Liver (tissue), 3 donors: ENCODE measurements at regions not wholly inside any gene's neighbourhood (a gene's known extent, or its start where the extent isn't known, plus 50 kb on each side); places are given as distances from the start of the nearest gene placed in this dataset.

ENCODE experiments used
- EGR1 ChIP-seq, 2 donors: IDR thresholded peaks; 2 replicates each; pipeline ENCODE4 v1.6.1; 2016 to 2018; ENCODE audit warnings: antibody characterized with exemption in 2 of 2, low read depth in 2 of 2
- FOXA2 ChIP-seq: IDR thresholded peaks from 2 replicates; pipeline ENCODE4 v1.6.1; 2016; ENCODE audit warnings: antibody characterized with exemption
- GABPA ChIP-seq, 2 donors: IDR thresholded peaks in 1 of 2; conservative IDR thresholded peaks in 1 of 2; 2 replicates each; pipeline ENCODE4 v1.6.1; 2016; ENCODE audit warnings: antibody characterized with exemption in 2 of 2, mild to moderate bottlenecking in 1 of 2, moderate library complexity in 1 of 2
- JUND ChIP-seq, 2 donors: IDR thresholded peaks; 2 replicates each; pipeline ENCODE4 v1.6.1; 2016; ENCODE audit warnings: antibody characterized with exemption in 2 of 2
- NR2F2 ChIP-seq: IDR thresholded peaks from 2 replicates; pipeline ENCODE4 v1.6.1; 2016; ENCODE audit warnings: antibody characterized with exemption
- RAD21 ChIP-seq, 2 donors: IDR thresholded peaks; 2 replicates each; pipeline ENCODE4 v1.6.1; 2016; ENCODE audit warnings: antibody characterized with exemption in 2 of 2, mild to moderate bottlenecking in 2 of 2
- RXRA ChIP-seq, 2 donors: IDR thresholded peaks; 2 replicates each; pipeline ENCODE4 v1.6.1; 2017 to 2018; ENCODE audit warnings: antibody characterized with exemption in 2 of 2, mild to moderate bottlenecking in 1 of 2
- TAF1 ChIP-seq: conservative IDR thresholded peaks from 2 replicates; pipeline ENCODE4 v1.6.1; 2016; ENCODE audit warnings: antibody characterized with exemption, mild to moderate bottlenecking
- YY1 ChIP-seq: IDR thresholded peaks from 2 replicates; pipeline ENCODE4 v1.6.1; 2016; ENCODE audit warnings: antibody characterized with exemption, mild to moderate bottlenecking
- TF ChIP-seq, protein P1 (sequence below): fragments of 150-350 bp; IDR thresholded peaks from 2 replicates; pipeline ENCODE4 v1.5.1; 2017; ENCODE audit warnings: improper control_type of control experiment, low read depth, low read length; ENCODE audit not compliant: missing input control
- TF ChIP-seq, protein P2 (sequence below): IDR thresholded peaks from 2 replicates; pipeline ENCODE4 v1.6.1; 2016; ENCODE audit warnings: antibody characterized with exemption
- TF ChIP-seq, protein P3 (sequence below): IDR thresholded peaks from 2 replicates; pipeline ENCODE4 v1.6.1; 2016; ENCODE audit warnings: antibody characterized with exemption
- TF ChIP-seq, protein P4 (sequence below): IDR thresholded peaks from 2 replicates; pipeline ENCODE4 v1.6.1; 2016; ENCODE audit warnings: antibody characterized with exemption, mild to moderate bottlenecking
- TF ChIP-seq, protein P5 (sequence below): IDR thresholded peaks from 2 replicates; pipeline ENCODE4 v1.6.1; 2016; ENCODE audit warnings: antibody characterized with exemption
- donor health status: healthy.
- donor health status: healthy.

DNA sequence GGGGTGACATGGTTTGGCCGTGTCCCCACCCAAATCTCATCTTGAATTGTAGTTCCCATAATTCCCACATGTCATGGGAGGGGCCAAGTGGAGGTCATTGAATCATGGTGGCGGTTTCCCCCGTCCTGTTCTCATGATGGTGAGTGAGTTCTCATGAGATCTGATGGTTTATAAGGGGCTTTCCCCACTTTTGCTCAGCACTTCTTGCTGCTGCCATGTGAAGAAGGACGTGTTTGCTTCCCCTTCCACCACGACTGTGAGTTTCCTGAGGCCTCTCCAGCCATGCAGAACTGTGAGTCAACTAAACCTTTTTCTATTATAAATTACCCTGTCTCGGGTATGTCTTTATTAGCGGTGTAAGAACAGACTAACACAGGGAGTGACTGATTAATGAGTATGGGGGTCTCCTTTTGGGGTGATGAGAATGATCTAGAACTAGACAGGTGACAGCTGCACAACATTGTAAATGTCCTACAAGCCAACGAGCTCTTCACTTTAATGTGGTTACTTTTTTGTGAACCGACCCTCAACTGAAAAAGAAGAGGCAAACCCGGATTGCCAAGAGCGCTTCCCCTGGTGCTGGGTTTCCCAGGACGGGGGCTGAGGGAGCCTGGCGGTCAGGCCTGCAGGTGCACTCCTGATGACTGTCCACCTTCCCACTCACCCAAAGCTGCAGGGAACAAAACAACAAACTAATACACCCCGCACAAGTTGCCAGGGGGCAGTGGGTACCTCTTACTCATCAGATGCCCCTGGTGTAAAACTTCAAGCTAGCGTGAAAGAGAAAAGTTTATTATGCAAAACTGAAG, 90.1 kb downstream of the NCOR2 start:
- TF ChIP-seq, protein P1, sequence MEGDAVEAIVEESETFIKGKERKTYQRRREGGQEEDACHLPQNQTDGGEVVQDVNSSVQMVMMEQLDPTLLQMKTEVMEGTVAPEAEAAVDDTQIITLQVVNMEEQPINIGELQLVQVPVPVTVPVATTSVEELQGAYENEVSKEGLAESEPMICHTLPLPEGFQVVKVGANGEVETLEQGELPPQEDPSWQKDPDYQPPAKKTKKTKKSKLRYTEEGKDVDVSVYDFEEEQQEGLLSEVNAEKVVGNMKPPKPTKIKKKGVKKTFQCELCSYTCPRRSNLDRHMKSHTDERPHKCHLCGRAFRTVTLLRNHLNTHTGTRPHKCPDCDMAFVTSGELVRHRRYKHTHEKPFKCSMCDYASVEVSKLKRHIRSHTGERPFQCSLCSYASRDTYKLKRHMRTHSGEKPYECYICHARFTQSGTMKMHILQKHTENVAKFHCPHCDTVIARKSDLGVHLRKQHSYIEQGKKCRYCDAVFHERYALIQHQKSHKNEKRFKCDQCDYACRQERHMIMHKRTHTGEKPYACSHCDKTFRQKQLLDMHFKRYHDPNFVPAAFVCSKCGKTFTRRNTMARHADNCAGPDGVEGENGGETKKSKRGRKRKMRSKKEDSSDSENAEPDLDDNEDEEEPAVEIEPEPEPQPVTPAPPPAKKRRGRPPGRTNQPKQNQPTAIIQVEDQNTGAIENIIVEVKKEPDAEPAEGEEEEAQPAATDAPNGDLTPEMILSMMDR = no peak
- TF ChIP-seq, protein P2, sequence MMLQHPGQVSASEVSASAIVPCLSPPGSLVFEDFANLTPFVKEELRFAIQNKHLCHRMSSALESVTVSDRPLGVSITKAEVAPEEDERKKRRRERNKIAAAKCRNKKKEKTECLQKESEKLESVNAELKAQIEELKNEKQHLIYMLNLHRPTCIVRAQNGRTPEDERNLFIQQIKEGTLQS = no peak
- TF ChIP-seq RAD21 (IDR thresholded peaks at IDR 0.05) = no peak
- no peak for TF ChIP-seq TAF1
- no peak for TF ChIP-seq EGR1 (IDR thresholded peaks at IDR 0.05; ENCODE audit: low read depth in 2 of 2)
- TF ChIP-seq, protein P3, sequence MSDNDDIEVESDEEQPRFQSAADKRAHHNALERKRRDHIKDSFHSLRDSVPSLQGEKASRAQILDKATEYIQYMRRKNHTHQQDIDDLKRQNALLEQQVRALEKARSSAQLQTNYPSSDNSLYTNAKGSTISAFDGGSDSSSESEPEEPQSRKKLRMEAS = no peak
- TF ChIP-seq NR2F2 = no peak
- no peak for TF ChIP-seq GABPA (IDR thresholded peaks at IDR 0.05 in 1 of 2, conservative IDR thresholded peaks at IDR 0.05 in 1 of 2)
- TF ChIP-seq, protein P4, sequence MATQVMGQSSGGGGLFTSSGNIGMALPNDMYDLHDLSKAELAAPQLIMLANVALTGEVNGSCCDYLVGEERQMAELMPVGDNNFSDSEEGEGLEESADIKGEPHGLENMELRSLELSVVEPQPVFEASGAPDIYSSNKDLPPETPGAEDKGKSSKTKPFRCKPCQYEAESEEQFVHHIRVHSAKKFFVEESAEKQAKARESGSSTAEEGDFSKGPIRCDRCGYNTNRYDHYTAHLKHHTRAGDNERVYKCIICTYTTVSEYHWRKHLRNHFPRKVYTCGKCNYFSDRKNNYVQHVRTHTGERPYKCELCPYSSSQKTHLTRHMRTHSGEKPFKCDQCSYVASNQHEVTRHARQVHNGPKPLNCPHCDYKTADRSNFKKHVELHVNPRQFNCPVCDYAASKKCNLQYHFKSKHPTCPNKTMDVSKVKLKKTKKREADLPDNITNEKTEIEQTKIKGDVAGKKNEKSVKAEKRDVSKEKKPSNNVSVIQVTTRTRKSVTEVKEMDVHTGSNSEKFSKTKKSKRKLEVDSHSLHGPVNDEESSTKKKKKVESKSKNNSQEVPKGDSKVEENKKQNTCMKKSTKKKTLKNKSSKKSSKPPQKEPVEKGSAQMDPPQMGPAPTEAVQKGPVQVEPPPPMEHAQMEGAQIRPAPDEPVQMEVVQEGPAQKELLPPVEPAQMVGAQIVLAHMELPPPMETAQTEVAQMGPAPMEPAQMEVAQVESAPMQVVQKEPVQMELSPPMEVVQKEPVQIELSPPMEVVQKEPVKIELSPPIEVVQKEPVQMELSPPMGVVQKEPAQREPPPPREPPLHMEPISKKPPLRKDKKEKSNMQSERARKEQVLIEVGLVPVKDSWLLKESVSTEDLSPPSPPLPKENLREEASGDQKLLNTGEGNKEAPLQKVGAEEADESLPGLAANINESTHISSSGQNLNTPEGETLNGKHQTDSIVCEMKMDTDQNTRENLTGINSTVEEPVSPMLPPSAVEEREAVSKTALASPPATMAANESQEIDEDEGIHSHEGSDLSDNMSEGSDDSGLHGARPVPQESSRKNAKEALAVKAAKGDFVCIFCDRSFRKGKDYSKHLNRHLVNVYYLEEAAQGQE = no peak
- no peak for TF ChIP-seq JUND (IDR thresholded peaks at IDR 0.05)
- no peak for TF ChIP-seq YY1
- TF ChIP-seq, protein P5, sequence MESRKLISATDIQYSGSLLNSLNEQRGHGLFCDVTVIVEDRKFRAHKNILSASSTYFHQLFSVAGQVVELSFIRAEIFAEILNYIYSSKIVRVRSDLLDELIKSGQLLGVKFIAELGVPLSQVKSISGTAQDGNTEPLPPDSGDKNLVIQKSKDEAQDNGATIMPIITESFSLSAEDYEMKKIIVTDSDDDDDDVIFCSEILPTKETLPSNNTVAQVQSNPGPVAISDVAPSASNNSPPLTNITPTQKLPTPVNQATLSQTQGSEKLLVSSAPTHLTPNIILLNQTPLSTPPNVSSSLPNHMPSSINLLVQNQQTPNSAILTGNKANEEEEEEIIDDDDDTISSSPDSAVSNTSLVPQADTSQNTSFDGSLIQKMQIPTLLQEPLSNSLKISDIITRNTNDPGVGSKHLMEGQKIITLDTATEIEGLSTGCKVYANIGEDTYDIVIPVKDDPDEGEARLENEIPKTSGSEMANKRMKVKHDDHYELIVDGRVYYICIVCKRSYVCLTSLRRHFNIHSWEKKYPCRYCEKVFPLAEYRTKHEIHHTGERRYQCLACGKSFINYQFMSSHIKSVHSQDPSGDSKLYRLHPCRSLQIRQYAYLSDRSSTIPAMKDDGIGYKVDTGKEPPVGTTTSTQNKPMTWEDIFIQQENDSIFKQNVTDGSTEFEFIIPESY = no peak
- TF ChIP-seq RXRA (IDR thresholded peaks at IDR 0.05) = no peak
- no peak for TF ChIP-seq FOXA2
